Esophagus squamous epithelium (tissue), 4 donors: ENCODE measurements at regions not wholly inside any gene's neighbourhood (a gene's known extent, or its start where the extent isn't known, plus 50 kb on each side); places are given as distances from the start of the nearest gene placed in this dataset.

Source experiments
- CTCF ChIP-seq, 6 experiments: fragments of 450-650 bp in 4 of 6; fragments of 200-600 bp in 2 of 6; sonication (generic) in 2 of 6; IDR thresholded peaks; one replicate each; pipeline ENCODE4 v1.5.1; 2016 to 2019; ENCODE audit warnings: antibody characterized with exemption in 6 of 6, mild to moderate bottlenecking in 4 of 6, moderate library complexity in 4 of 6
- POLR2A ChIP-seq, 4 donors: fragments of 450-650 bp; IDR thresholded peaks; one replicate each; pipeline ENCODE4 v1.6.1; 2017; ENCODE audit warnings: antibody characterized with exemption in 4 of 4, mild to moderate bottlenecking in 4 of 4, moderate library complexity in 3 of 4

- TF ChIP-seq CTCF (IDR thresholded peaks at IDR 0.05): no peak
- TF ChIP-seq POLR2A (IDR thresholded peaks at IDR 0.05): no peak
Observed at GRCh38 chr2:64936809-64937208, 52.4 kb upstream of the SLC1A4 start.
